Neuronal stem cell (in vitro differentiated cells): ENCODE measurements at regions not wholly inside any gene's neighbourhood (a gene's known extent, or its start where the extent isn't known, plus 50 kb on each side); places are given as distances from the start of the nearest gene placed in this dataset.

Experiments
- DNase-seq: peaks from one replicate; pipeline ENCODE4 v3.0.0-alpha.2; 2013; ENCODE audit warnings: low spot score
- H2AFZ ChIP-seq: one replicate; pipeline ENCODE4 v1.6.1; 2013; ENCODE audit warnings: mild to moderate bottlenecking, low read length, inconsistent platforms
- H2AK5ac ChIP-seq: 2 replicates; pipeline ENCODE4 v1.6.1; 2013; ENCODE audit warnings: low read depth, mild to moderate bottlenecking, inconsistent platforms, low read length, moderate library complexity, mixed read lengths
- H2BK120ac ChIP-seq: 2 replicates; pipeline ENCODE4 v1.6.1; 2013; ENCODE audit warnings: low read depth, mild to moderate bottlenecking, inconsistent platforms, low read length, moderate library complexity, mixed read lengths
- H2BK12ac ChIP-seq: one replicate; pipeline ENCODE4 v1.6.1; 2013; ENCODE audit warnings: low read length, inconsistent platforms
- H2BK15ac ChIP-seq: 2 replicates; pipeline ENCODE4 v1.6.1; 2013; ENCODE audit warnings: mild to moderate bottlenecking, low read length, inconsistent platforms, mixed read lengths
- H2BK5ac ChIP-seq: one replicate; pipeline ENCODE4 v1.6.1; 2013; ENCODE audit warnings: inconsistent platforms, mild to moderate bottlenecking, low read length, moderate library complexity
- H3K14ac ChIP-seq: one replicate; pipeline ENCODE4 v1.6.1; 2013; ENCODE audit warnings: low read length, inconsistent platforms
- H3K18ac ChIP-seq: 2 replicates; pipeline ENCODE4 v1.6.1; 2013; ENCODE audit warnings: low read length, inconsistent platforms
- H3K23ac ChIP-seq: 2 replicates; pipeline ENCODE4 v1.6.1; 2013; ENCODE audit warnings: low read depth, mild to moderate bottlenecking, mixed read lengths, low read length, inconsistent platforms; ENCODE audit not compliant: poor library complexity
- H3K27ac ChIP-seq: replicated peaks from 3 replicates; pipeline ENCODE4 v1.5.1; 2013; ENCODE audit warnings: low read length, inconsistent platforms
- H3K27me3 ChIP-seq, 3 experiments: 2 replicates each; pipeline ENCODE4 v1.6.1; 2013; ENCODE audit warnings: low read length in 3 of 3, mild to moderate bottlenecking in 2 of 3, inconsistent platforms in 1 of 3, low read depth in 1 of 3, mixed read lengths in 1 of 3, moderate library complexity in 1 of 3; ENCODE audit not compliant: control insufficient read depth in 3 of 3, insufficient read depth in 3 of 3
- H3K36me3 ChIP-seq, 2 donors: replicated peaks in 1 of 2; 2 replicates each; pipeline ENCODE4 v1.6.1; 2013; ENCODE audit warnings: low read length in 2 of 2; ENCODE audit not compliant: control insufficient read depth in 2 of 2, insufficient read depth in 2 of 2
- H3K4ac ChIP-seq: 2 replicates; pipeline ENCODE4 v1.6.1; 2013; ENCODE audit warnings: inconsistent platforms, mild to moderate bottlenecking, low read length, moderate library complexity
- H3K4me1 ChIP-seq, 2 donors: 1 replicate in 1 of 2; 2 replicates in 1 of 2; pipeline ENCODE4 v1.6.1; 2013; ENCODE audit warnings: low read length in 2 of 2, low read depth in 1 of 2; ENCODE audit not compliant: control insufficient read depth in 2 of 2, insufficient read depth in 1 of 2
- H3K4me2 ChIP-seq: one replicate; pipeline ENCODE4 v1.6.1; 2013; ENCODE audit warnings: mild to moderate bottlenecking, low read length, inconsistent platforms; ENCODE audit not compliant: insufficient read depth, poor library complexity, severe bottlenecking
- H3K4me3 ChIP-seq, 2 donors: 2 replicates each; pipeline ENCODE4 v1.5.1; 2013; ENCODE audit warnings: low read length in 2 of 2, mild to moderate bottlenecking in 2 of 2, inconsistent platforms in 1 of 2, moderate library complexity in 1 of 2
- H3K79me1 ChIP-seq: one replicate; pipeline ENCODE4 v1.6.1; 2013; ENCODE audit warnings: low read depth, mild to moderate bottlenecking, inconsistent platforms, low read length, moderate library complexity
- H3K9ac ChIP-seq: one replicate; pipeline ENCODE4 v1.6.1; 2013; ENCODE audit warnings: mild to moderate bottlenecking, low read depth, low read length, inconsistent platforms; ENCODE audit not compliant: poor library complexity
- H3K9me3 ChIP-seq, 2 donors: replicated peaks in 1 of 2; 2 replicates each; pipeline versions ENCODE3 to v1.6.1; 2013; ENCODE audit warnings: low read length in 2 of 2, mild to moderate bottlenecking in 2 of 2, inconsistent platforms in 1 of 2, low read depth in 1 of 2, mixed read lengths in 1 of 2, moderate library complexity in 1 of 2; ENCODE audit not compliant: control insufficient read depth in 2 of 2, insufficient read depth in 1 of 2
- H4K8ac ChIP-seq: one replicate; pipeline ENCODE4 v1.6.1; 2013; ENCODE audit warnings: low read depth, mild to moderate bottlenecking, inconsistent platforms, low read length, moderate library complexity
- H4K91ac ChIP-seq: one replicate; pipeline ENCODE4 v1.6.1; 2013; ENCODE audit warnings: low read length, low read depth, mild to moderate bottlenecking, inconsistent platforms; ENCODE audit not compliant: poor library complexity
- WGBS, 2 donors: extraction: QIAGEN DNeasy Blood & Tissue Kit; methylation state at CpG; one replicate each; pipeline ENCODE4 v1.1.7; 2013; ENCODE audit warnings: missing lambda C conversion rate in 2 of 2, mixed read lengths in 1 of 2; ENCODE audit not compliant: insufficient read length in 2 of 2, insufficient replicate concordance in 1 of 2; ENCODE audit errors: extremely low coverage in 2 of 2; 5-methylcytosine and 5-hydroxymethylcytosine counted together

DNA sequence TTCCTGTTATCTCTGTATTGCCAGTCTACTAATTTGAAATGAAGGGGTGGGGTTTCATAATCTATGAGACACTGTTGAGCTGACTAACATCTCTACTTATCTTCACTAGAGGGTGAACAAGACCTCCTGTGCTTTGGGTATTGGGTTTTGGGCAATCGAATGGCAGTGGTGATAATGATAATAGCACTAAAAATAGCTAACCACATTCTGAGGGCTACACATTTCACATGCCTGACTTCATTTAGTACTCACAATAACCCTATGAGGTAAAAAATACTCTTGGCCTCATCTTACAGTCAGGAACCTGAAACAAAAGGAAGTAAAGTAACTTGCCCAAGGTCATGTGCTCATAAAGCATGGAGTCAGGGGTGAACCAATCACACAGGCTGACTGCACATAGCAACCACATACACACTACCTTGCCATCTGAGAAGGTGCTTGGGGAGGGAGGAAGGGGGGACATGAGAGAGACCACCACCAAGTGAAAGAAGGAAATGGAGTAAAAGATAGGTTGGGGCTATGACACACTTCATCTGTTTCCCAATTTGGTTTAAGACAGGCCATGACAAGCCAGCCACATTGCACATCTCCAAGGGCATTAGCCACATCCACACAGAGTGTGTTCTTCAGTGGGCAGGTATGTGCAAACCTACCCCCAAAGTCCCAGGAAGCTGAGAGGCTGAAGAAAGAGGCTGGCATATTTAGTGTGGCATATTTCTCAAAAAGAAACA is 387.6 kb upstream of the DDI1 start:
- H4K8ac ChIP-seq = no peak overlapping the region
- no peak overlapping the region for H2BK15ac ChIP-seq
- H2AK5ac ChIP-seq = no peak overlapping the region
- no peak for DNase-seq
- no peak overlapping the region for H3K4ac ChIP-seq
- H3K27me3 ChIP-seq = no peaks in the 10 kb centered on the region
- H2BK5ac ChIP-seq = no peak overlapping the region
- H2AFZ ChIP-seq = no peak overlapping the region
- no peak overlapping the region for H3K14ac ChIP-seq
- H3K79me1 ChIP-seq = no peaks in the 10 kb centered on the region
- no peak overlapping the region for H3K9ac ChIP-seq
- no peak overlapping the region for H3K4me3 ChIP-seq
- H3K27ac ChIP-seq = no peak overlapping the region
- H2BK12ac ChIP-seq = no peak overlapping the region
- WGBS, 2 donors = no CpG with 5 or more reads among the region's 1 CpG
- no peak overlapping the region for H3K4me2 ChIP-seq
- H3K9me3 ChIP-seq = peaks cover 3 to 6% of the 10 kb centered on the region in 2 donors
- no peaks in the 10 kb centered on the region for H3K4me1 ChIP-seq
- H4K91ac ChIP-seq = no peak overlapping the region
- no peak overlapping the region for H3K18ac ChIP-seq
- no peak overlapping the region for H2BK120ac ChIP-seq
- H3K36me3 ChIP-seq = no peaks in the 10 kb centered on the region
- no peak overlapping the region for H3K23ac ChIP-seq

DNA sequence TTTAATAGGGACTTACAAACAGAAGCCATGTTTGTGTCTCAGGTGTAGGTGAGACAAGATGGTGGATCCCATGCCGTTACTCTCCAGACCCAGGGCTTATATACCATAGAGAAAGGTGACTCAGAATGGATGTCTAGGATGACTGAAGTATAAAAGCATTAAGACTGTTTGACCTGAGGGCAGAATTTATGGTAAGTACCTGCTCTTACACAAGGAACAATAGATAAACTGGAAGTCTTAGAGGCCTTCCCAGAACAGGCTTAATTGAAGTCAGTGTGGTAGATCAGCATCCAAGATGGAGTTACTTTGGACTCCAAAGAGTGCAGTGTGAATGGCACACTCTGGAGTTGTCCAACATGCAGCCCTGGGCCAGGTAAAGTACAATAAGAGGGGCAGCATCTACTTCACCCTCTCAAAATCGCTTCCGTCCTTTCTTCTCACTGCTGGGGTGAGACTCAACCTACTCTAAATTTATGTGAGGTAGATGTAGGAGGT is 387.0 kb upstream of the DDI1 start:
- Histone ChIP-seq H3K9me3 (peaks cover 3 to 6% of the 10 kb centered on the region in 2 donors), H3K4me3 (no peak overlapping the region), H3K27me3 (no peaks in the 10 kb centered on the region), H4K91ac (no peak overlapping the region), H3K27ac (no peak overlapping the region), H4K8ac (no peak overlapping the region), H2AK5ac (no peak overlapping the region), H2BK120ac (no peak overlapping the region), H3K4me1 (no peaks in the 10 kb centered on the region), H3K79me1 (no peaks in the 10 kb centered on the region), H2AFZ (no peak overlapping the region), H3K4me2 (no peak overlapping the region), H3K18ac (no peak overlapping the region), H2BK12ac (no peak overlapping the region), H3K23ac (no peak overlapping the region), H3K36me3 (no peaks in the 10 kb centered on the region), H3K9ac (no peak overlapping the region), H3K14ac (no peak overlapping the region), H3K4ac (no peak overlapping the region), H2BK15ac (no peak overlapping the region), H2BK5ac (no peak overlapping the region)
- no peak for DNase-seq
- WGBS, 2 donors = no CpG with 5 or more reads among the region's 3 CpGs

DNA sequence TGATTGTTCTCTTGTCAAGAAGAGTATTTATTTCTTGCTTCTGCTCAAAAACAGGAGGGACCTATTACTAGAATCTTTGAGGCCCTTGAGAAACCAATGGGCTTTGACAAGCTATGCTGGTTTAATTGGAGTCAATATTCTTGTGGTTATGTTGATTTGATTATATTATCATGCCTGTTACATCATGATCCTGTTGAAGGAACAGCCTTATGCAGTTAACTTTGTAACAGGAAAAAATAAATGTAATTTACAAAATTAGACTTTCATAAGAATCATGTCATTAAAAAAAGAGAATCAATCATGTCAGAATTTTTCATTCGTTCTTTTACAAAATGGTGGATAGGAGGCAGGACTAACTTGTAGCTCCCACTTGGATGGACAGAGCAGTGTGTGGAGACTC is 386.1 kb upstream of the DDI1 start:
- Histone ChIP-seq H2BK15ac (no peak overlapping the region), H3K4me2 (no peak overlapping the region), H2BK120ac (no peak overlapping the region), H3K4me1 (no peaks in the 10 kb centered on the region), H4K8ac (no peak overlapping the region), H4K91ac (no peak overlapping the region), H3K18ac (no peak overlapping the region), H2BK12ac (no peak overlapping the region), H3K14ac (no peak overlapping the region), H3K9me3 (peaks cover 3 to 6% of the 10 kb centered on the region in 2 donors), H3K9ac (no peak overlapping the region), H3K36me3 (no peaks in the 10 kb centered on the region), H3K23ac (no peak overlapping the region), H3K4me3 (no peak overlapping the region), H3K27me3 (no peaks in the 10 kb centered on the region), H2AFZ (no peak overlapping the region), H3K27ac (no peak overlapping the region), H3K79me1 (no peaks in the 10 kb centered on the region), H2BK5ac (no peak overlapping the region), H3K4ac (no peak overlapping the region), H2AK5ac (no peak overlapping the region)
- no CpG with 5 or more reads among the region's 1 CpG for WGBS, 2 donors
- no peak for DNase-seq

DNA sequence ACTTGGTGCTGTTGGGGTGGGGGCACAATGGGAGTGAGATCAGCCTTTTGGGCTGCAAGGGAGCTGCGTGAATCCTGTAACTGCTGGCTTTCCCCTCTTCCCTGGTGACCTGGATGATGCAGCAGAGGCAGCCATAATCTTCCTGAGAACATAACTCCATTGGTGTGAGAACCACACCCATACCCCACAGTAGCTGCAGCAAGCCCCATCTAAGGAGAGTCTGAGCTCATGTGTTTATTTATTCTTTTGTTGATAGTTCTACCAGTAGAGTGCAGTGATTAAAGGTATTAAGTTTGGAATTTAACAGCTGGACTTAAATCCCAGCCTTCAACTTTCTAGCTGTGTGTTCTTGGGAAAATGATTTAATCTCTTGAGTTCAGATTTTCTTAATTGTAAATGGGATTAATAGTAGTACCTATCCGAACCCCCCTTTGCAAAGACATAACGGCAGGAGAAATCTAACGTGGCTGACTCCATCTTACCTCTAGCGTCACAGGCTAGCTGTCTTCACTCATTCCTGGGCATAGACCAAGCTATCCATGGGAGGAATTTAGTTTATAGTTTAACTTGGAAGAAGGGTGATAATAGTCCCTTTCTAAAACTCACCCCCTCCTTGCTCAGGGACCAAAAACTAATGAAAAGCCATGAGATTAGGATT is 385.0 kb upstream of the DDI1 start:
- H3K4ac ChIP-seq = no peak overlapping the region
- no CpG with 5 or more reads among the region's 5 CpGs for WGBS, 2 donors

More for the DNA sequence above, 385.0 kb upstream of the DDI1 start:
- Histone ChIP-seq H3K9ac (no peak overlapping the region), H3K4me1 (no peaks in the 10 kb centered on the region), H3K27me3 (no peaks in the 10 kb centered on the region), H3K79me1 (no peaks in the 10 kb centered on the region), H3K9me3 (peaks cover 3 to 6% of the 10 kb centered on the region in 2 donors), H4K91ac (no peak overlapping the region), H2AK5ac (no peak overlapping the region), H2BK5ac (no peak overlapping the region), H3K4me2 (no peak overlapping the region), H4K8ac (peak overlapping the region; percentile 10), H3K36me3 (no peaks in the 10 kb centered on the region), H2BK12ac (no peak overlapping the region), H3K23ac (no peak overlapping the region), H3K14ac (no peak overlapping the region), H3K18ac (no peak overlapping the region), H3K4me3 (no peak overlapping the region), H2BK120ac (no peak overlapping the region), H3K27ac (no peak overlapping the region), H2BK15ac (no peak overlapping the region), H2AFZ (no peak overlapping the region)
- no peak for DNase-seq
